ENCODE measurements at regions not wholly inside any gene's neighbourhood (a gene's known extent, or its start where the extent isn't known, plus 50 kb on each side); places are given as distances from the start of the nearest gene placed in this dataset.

- no peak for DNase-seq (ENCODE audit: low read depth)
Measured at GRCh38 chr4:137674066-137674465, 141.8 kb upstream of the PCDH18 start.

- DNase-seq (ENCODE audit: low read depth): no peak
Measured at GRCh38 chr4:137668885-137669545, 136.7 kb upstream of the PCDH18 start.

- peak; percentile 83 for DNase-seq (ENCODE audit: low read depth)
Measured at GRCh38 chr4:137664416-137664815, 132.1 kb upstream of the PCDH18 start.

- peak; percentile 92 for DNase-seq (ENCODE audit: low read depth)
Measured at GRCh38 chr4:137664046-137664387, 131.7 kb upstream of the PCDH18 start.

GRCh38 chr4:137663251-137664045, 131.2 kb upstream of the PCDH18 start:
- DNase-seq (ENCODE audit: low read depth): no peak

- DNase-seq (ENCODE audit: low read depth): no peak
Measured at GRCh38 chr4:137661693-137662092, 129.4 kb upstream of the PCDH18 start.

GRCh38 chr4:137660211-137660610, 127.9 kb upstream of the PCDH18 start:
- no peak for DNase-seq (ENCODE audit: low read depth)

- DNase-seq (ENCODE audit: low read depth): peak; percentile 65
Measured at GRCh38 chr4:137659431-137659830, 127.1 kb upstream of the PCDH18 start.

GRCh38 chr4:137656661-137657060, 124.4 kb upstream of the PCDH18 start:
- DNase-seq (ENCODE audit: low read depth): no peak

GRCh38 chr4:137655302-137655701, 123.0 kb upstream of the PCDH18 start:
- DNase-seq (ENCODE audit: low read depth): no peak

- no peak for DNase-seq (ENCODE audit: low read depth)
Measured at GRCh38 chr4:137651128-137651527, 118.8 kb upstream of the PCDH18 start.

GRCh38 chr4:137649711-137650450, 117.6 kb upstream of the PCDH18 start:
- DNase-seq (ENCODE audit: low read depth): no peak

- no peak for DNase-seq (ENCODE audit: low read depth)
Measured at GRCh38 chr4:137648531-137648930, 116.2 kb upstream of the PCDH18 start.

GRCh38 chr4:137647375-137647774, 115.1 kb upstream of the PCDH18 start:
- no peak for DNase-seq (ENCODE audit: low read depth)

GRCh38 chr4:137644201-137644600, 111.9 kb upstream of the PCDH18 start:
- no peak for DNase-seq (ENCODE audit: low read depth)

GRCh38 chr4:137641544-137641943, 109.2 kb upstream of the PCDH18 start:
- DNase-seq (ENCODE audit: low read depth): no peak

GRCh38 chr4:137640838-137641158, 108.5 kb upstream of the PCDH18 start:
- no peak for DNase-seq (ENCODE audit: low read depth)

GRCh38 chr4:137640156-137640837, 108.0 kb upstream of the PCDH18 start:
- no peak for DNase-seq (ENCODE audit: low read depth)

- no peak for DNase-seq (ENCODE audit: low read depth)
Measured at GRCh38 chr4:137638934-137639333, 106.6 kb upstream of the PCDH18 start.

- DNase-seq (ENCODE audit: low read depth): no peak
Measured at GRCh38 chr4:137635601-137636000, 103.3 kb upstream of the PCDH18 start.

- DNase-seq (ENCODE audit: low read depth): peak; percentile 36
Measured at GRCh38 chr4:137635108-137635507, 102.8 kb upstream of the PCDH18 start.

- DNase-seq (ENCODE audit: low read depth): no peak
Measured at GRCh38 chr4:137632842-137633241, 100.5 kb upstream of the PCDH18 start.

GRCh38 chr4:137631605-137632004, 99.3 kb upstream of the PCDH18 start:
- no peak for DNase-seq (ENCODE audit: low read depth)

Data from GM04503 (cell line).